ENCODE measurements at regions not wholly inside any gene's neighbourhood (a gene's known extent, or its start where the extent isn't known, plus 50 kb on each side); places are given as distances from the start of the nearest gene placed in this dataset.
"Not testable (repeated sequence)": the region's sequence is repeated elsewhere in the genome, so short reads cannot be mapped to it uniquely, and the experiment has no call there.

GRCh38 chr4:170794525-170794924, 704.8 kb upstream of the AADAT start:
- H3K36me3 ChIP-seq (ENCODE audit: control insufficient read depth, insufficient read depth, low read length), result no peaks in the 10 kb centered on the region
- WGBS (ENCODE audit: insufficient coverage, insufficient read length), result no CpG with 5 or more reads among the region's 3 CpGs
- no peak for DNase-seq (ENCODE audit: low read depth, low spot score)

GRCh38 chr4:170788540-170789051, 698.8 kb upstream of the AADAT start:
- WGBS (ENCODE audit: insufficient coverage, insufficient read length), result no CpG with 5 or more reads among the region's 28 CpGs
- not testable (repeated sequence) for DNase-seq (ENCODE audit: low read depth, low spot score); H3K4me3 ChIP-seq (ENCODE audit: low read length)

More at GRCh38 chr4:170794525-170794924, 704.8 kb upstream of the AADAT start:
- Histone ChIP-seq H3K27me3 (ENCODE audit: control insufficient read depth, insufficient read depth, low read length) (no peaks in the 10 kb centered on the region), H3K4me3 (ENCODE audit: low read length) (no peak overlapping the region), H3K4me1 (ENCODE audit: control insufficient read depth, insufficient read depth, low read length) (no peaks in the 10 kb centered on the region), H3K9me3 (ENCODE audit: control insufficient read depth, insufficient read depth, low read length) (no peaks in the 10 kb centered on the region), H3K27ac (ENCODE audit: low read length) (no peak overlapping the region)

GRCh38 chr4:170777663-170778062, 687.9 kb upstream of the AADAT start:
- WGBS (ENCODE audit: insufficient coverage, insufficient read length), result no CpG with 5 or more reads among the region's 3 CpGs

More at GRCh38 chr4:170788540-170789051, 698.8 kb upstream of the AADAT start:
- not testable (repeated sequence) for H3K9me3 ChIP-seq (ENCODE audit: control insufficient read depth, insufficient read depth, low read length); H3K36me3 ChIP-seq (ENCODE audit: control insufficient read depth, insufficient read depth, low read length); H3K4me1 ChIP-seq (ENCODE audit: control insufficient read depth, insufficient read depth, low read length); H3K27me3 ChIP-seq (ENCODE audit: control insufficient read depth, insufficient read depth, low read length); H3K27ac ChIP-seq (ENCODE audit: low read length)

GRCh38 chr4:170776983-170777382, 687.2 kb upstream of the AADAT start:
- WGBS (ENCODE audit: insufficient coverage, insufficient read length), result no CpG with 5 or more reads among the region's 6 CpGs
- H3K27ac ChIP-seq (ENCODE audit: low read length), result no peak overlapping the region
- H3K9me3 ChIP-seq (ENCODE audit: control insufficient read depth, insufficient read depth, low read length), result no peaks in the 10 kb centered on the region
- no peak for DNase-seq (ENCODE audit: low read depth, low spot score)
- no peaks in the 10 kb centered on the region for H3K27me3 ChIP-seq (ENCODE audit: control insufficient read depth, insufficient read depth, low read length)
- no peaks in the 10 kb centered on the region; the same call in 1 of the 2 replicates for H3K4me1 ChIP-seq (ENCODE audit: control insufficient read depth, insufficient read depth, low read length)
- H3K36me3 ChIP-seq (ENCODE audit: control insufficient read depth, insufficient read depth, low read length), result no peaks in the 10 kb centered on the region
- no peak overlapping the region for H3K4me3 ChIP-seq (ENCODE audit: low read length)

More at GRCh38 chr4:170777663-170778062, 687.9 kb upstream of the AADAT start:
- Histone ChIP-seq H3K4me3 (ENCODE audit: low read length) (no peak overlapping the region), H3K27me3 (ENCODE audit: control insufficient read depth, insufficient read depth, low read length) (no peaks in the 10 kb centered on the region), H3K9me3 (ENCODE audit: control insufficient read depth, insufficient read depth, low read length) (no peaks in the 10 kb centered on the region), H3K36me3 (ENCODE audit: control insufficient read depth, insufficient read depth, low read length) (no peaks in the 10 kb centered on the region), H3K27ac (ENCODE audit: low read length) (no peak overlapping the region), H3K4me1 (ENCODE audit: control insufficient read depth, insufficient read depth, low read length) (no peaks in the 10 kb centered on the region; the same call in 1 of the 2 replicates)
- DNase-seq (ENCODE audit: low read depth, low spot score), result no peak

- Histone ChIP-seq H3K4me1 (ENCODE audit: control insufficient read depth, insufficient read depth, low read length) (no peaks in the 10 kb centered on the region; the same call in 1 of the 2 replicates), H3K36me3 (ENCODE audit: control insufficient read depth, insufficient read depth, low read length) (no peaks in the 10 kb centered on the region), H3K27me3 (ENCODE audit: control insufficient read depth, insufficient read depth, low read length) (no peaks in the 10 kb centered on the region), H3K27ac (ENCODE audit: low read length) (no peak overlapping the region), H3K9me3 (ENCODE audit: control insufficient read depth, insufficient read depth, low read length) (no peaks in the 10 kb centered on the region), H3K4me3 (ENCODE audit: low read length) (no peak overlapping the region)
- DNase-seq (ENCODE audit: low read depth, low spot score), result no peak
- WGBS (ENCODE audit: insufficient coverage, insufficient read length), result no CpG with 5 or more reads among the region's 4 CpGs
These were observed 686.1 kb upstream of the AADAT start for GRCh38 chr4:170775851-170776250.

- no peaks in the 10 kb centered on the region; the same call in 1 of the 2 replicates for H3K4me1 ChIP-seq (ENCODE audit: control insufficient read depth, insufficient read depth, low read length)
- WGBS (ENCODE audit: insufficient coverage, insufficient read length), result no CpG with 5 or more reads among the region's 2 CpGs
These were observed 684.0 kb upstream of the AADAT start for GRCh38 chr4:170773709-170774273.

GRCh38 chr4:170772429-170772828, 682.7 kb upstream of the AADAT start:
- WGBS (ENCODE audit: insufficient coverage, insufficient read length), result no CpG with 5 or more reads among the region's 1 CpG
- no peaks in the 10 kb centered on the region for H3K36me3 ChIP-seq (ENCODE audit: control insufficient read depth, insufficient read depth, low read length)
- H3K9me3 ChIP-seq (ENCODE audit: control insufficient read depth, insufficient read depth, low read length), result no peaks in the 10 kb centered on the region
- no peaks in the 10 kb centered on the region for H3K27me3 ChIP-seq (ENCODE audit: control insufficient read depth, insufficient read depth, low read length)
- H3K4me1 ChIP-seq (ENCODE audit: control insufficient read depth, insufficient read depth, low read length), result no peaks in the 10 kb centered on the region; the same call in 1 of the 2 replicates
- no peak overlapping the region for H3K27ac ChIP-seq (ENCODE audit: low read length)
- no peak for DNase-seq (ENCODE audit: low read depth, low spot score)
- H3K4me3 ChIP-seq (ENCODE audit: low read length), result no peak overlapping the region

More at GRCh38 chr4:170773709-170774273, 684.0 kb upstream of the AADAT start:
- Histone ChIP-seq H3K27ac (ENCODE audit: low read length) (no peak overlapping the region), H3K36me3 (ENCODE audit: control insufficient read depth, insufficient read depth, low read length) (no peaks in the 10 kb centered on the region), H3K9me3 (ENCODE audit: control insufficient read depth, insufficient read depth, low read length) (no peaks in the 10 kb centered on the region), H3K27me3 (ENCODE audit: control insufficient read depth, insufficient read depth, low read length) (no peaks in the 10 kb centered on the region), H3K4me3 (ENCODE audit: low read length) (no peak overlapping the region)
- no peak for DNase-seq (ENCODE audit: low read depth, low spot score)

GRCh38 chr4:170770664-170771063, 680.9 kb upstream of the AADAT start:
- H3K4me3 ChIP-seq (ENCODE audit: low read length), result no peak overlapping the region
- H3K4me1 ChIP-seq (ENCODE audit: control insufficient read depth, insufficient read depth, low read length), result no peaks in the 10 kb centered on the region
- no peak overlapping the region for H3K27ac ChIP-seq (ENCODE audit: low read length)
- no peaks in the 10 kb centered on the region for H3K27me3 ChIP-seq (ENCODE audit: control insufficient read depth, insufficient read depth, low read length)
- DNase-seq (ENCODE audit: low read depth, low spot score), result no peak
- H3K9me3 ChIP-seq (ENCODE audit: control insufficient read depth, insufficient read depth, low read length), result no peaks in the 10 kb centered on the region
- no CpG with 5 or more reads among the region's 2 CpGs for WGBS (ENCODE audit: insufficient coverage, insufficient read length)
- no peaks in the 10 kb centered on the region for H3K36me3 ChIP-seq (ENCODE audit: control insufficient read depth, insufficient read depth, low read length)

GRCh38 chr4:170769862-170770261, 680.1 kb upstream of the AADAT start:
- Histone ChIP-seq H3K36me3 (ENCODE audit: control insufficient read depth, insufficient read depth, low read length) (no peaks in the 10 kb centered on the region), H3K4me3 (ENCODE audit: low read length) (no peak overlapping the region), H3K9me3 (ENCODE audit: control insufficient read depth, insufficient read depth, low read length) (no peaks in the 10 kb centered on the region), H3K27me3 (ENCODE audit: control insufficient read depth, insufficient read depth, low read length) (no peaks in the 10 kb centered on the region), H3K27ac (ENCODE audit: low read length) (no peak overlapping the region), H3K4me1 (ENCODE audit: control insufficient read depth, insufficient read depth, low read length) (no peaks in the 10 kb centered on the region)
- no CpG with 5 or more reads among the region's 1 CpG for WGBS (ENCODE audit: insufficient coverage, insufficient read length)
- no peak for DNase-seq (ENCODE audit: low read depth, low spot score)

- Histone ChIP-seq H3K27me3 (ENCODE audit: control insufficient read depth, insufficient read depth, low read length) (no peaks in the 10 kb centered on the region), H3K4me3 (ENCODE audit: low read length) (no peak overlapping the region), H3K27ac (ENCODE audit: low read length) (no peak overlapping the region), H3K36me3 (ENCODE audit: control insufficient read depth, insufficient read depth, low read length) (no peaks in the 10 kb centered on the region), H3K4me1 (ENCODE audit: control insufficient read depth, insufficient read depth, low read length) (no peaks in the 10 kb centered on the region), H3K9me3 (ENCODE audit: control insufficient read depth, insufficient read depth, low read length) (no peaks in the 10 kb centered on the region)
- WGBS (ENCODE audit: insufficient coverage, insufficient read length), result no CpG with 5 or more reads among the region's 4 CpGs
- DNase-seq (ENCODE audit: low read depth, low spot score), result no peak
These were observed 669.2 kb upstream of the AADAT start for GRCh38 chr4:170758988-170759387.

- H3K4me3 ChIP-seq (ENCODE audit: low read length), result no peak overlapping the region
- no peaks in the 10 kb centered on the region for H3K4me1 ChIP-seq (ENCODE audit: control insufficient read depth, insufficient read depth, low read length)
- no peaks in the 10 kb centered on the region for H3K27me3 ChIP-seq (ENCODE audit: control insufficient read depth, insufficient read depth, low read length)
- no CpG with 5 or more reads among the region's 5 CpGs for WGBS (ENCODE audit: insufficient coverage, insufficient read length)
- no peak overlapping the region for H3K27ac ChIP-seq (ENCODE audit: low read length)
- H3K36me3 ChIP-seq (ENCODE audit: control insufficient read depth, insufficient read depth, low read length), result no peaks in the 10 kb centered on the region
- DNase-seq (ENCODE audit: low read depth, low spot score), result no peak
- H3K9me3 ChIP-seq (ENCODE audit: control insufficient read depth, insufficient read depth, low read length), result no peaks in the 10 kb centered on the region
These were observed 660.8 kb upstream of the AADAT start for GRCh38 chr4:170750519-170750918.

All from iPS DF 6.9 (cell line).